ENCODE measurements at regions not wholly inside any gene's neighbourhood (a gene's known extent, or its start where the extent isn't known, plus 50 kb on each side); places are given as distances from the start of the nearest gene placed in this dataset.
"Not testable (repeated sequence)": the region's sequence is repeated elsewhere in the genome, so short reads cannot be mapped to it uniquely, and the experiment has no call there.

GRCh38 chr9:21533597-21533996 is 51.5 kb upstream of the IFNE start:
- peaks cover 4% of the 10 kb centered on the region for H3K36me3 Mint-ChIP-seq (ENCODE audit: unreplicated experiment)

DNA sequence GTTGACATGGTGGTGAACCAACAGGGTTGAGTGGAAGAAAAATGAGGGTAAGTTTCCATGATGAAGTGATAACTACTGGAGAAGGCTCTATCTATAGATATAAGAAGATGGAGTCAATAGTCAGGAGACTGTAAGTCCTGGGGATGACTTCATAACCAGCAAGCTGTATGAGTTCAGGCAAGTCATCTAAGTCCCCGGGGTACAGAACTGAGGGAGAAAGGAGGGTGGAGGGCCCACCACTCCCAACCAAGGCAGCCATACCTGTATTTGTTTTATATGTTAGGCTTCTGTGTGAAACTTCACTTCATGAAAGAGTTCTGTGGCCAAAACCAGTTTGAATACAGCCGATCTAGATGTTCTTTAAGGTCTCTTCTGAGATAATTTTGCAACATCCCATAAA is 53.3 kb upstream of the IFNE start:
- no peak for TF ChIP-seq CTCF (IDR thresholded peaks at IDR 0.05)
- Mint-ChIP-seq H3K9me3 (ENCODE audit: unreplicated experiment) (no peaks in the 10 kb centered on the region), H3K27me3 (ENCODE audit: unreplicated experiment) (no peaks in the 10 kb centered on the region)

More at GRCh38 chr9:21533597-21533996, 51.5 kb upstream of the IFNE start:
- no peaks in the 10 kb centered on the region for H3K27me3 Mint-ChIP-seq (ENCODE audit: unreplicated experiment)
- H3K4me3 Mint-ChIP-seq (ENCODE audit: unreplicated experiment), result no peak overlapping the region
- H3K27ac Mint-ChIP-seq (ENCODE audit: unreplicated experiment), result no peak overlapping the region
- no peak for TF ChIP-seq CTCF (IDR thresholded peaks at IDR 0.05)
- no peaks in the 10 kb centered on the region for H3K4me1 Mint-ChIP-seq (ENCODE audit: unreplicated experiment)
- H3K9me3 Mint-ChIP-seq (ENCODE audit: unreplicated experiment), result peaks cover 6% of the 10 kb centered on the region
- DNase-seq (ENCODE audit: extremely low spot score, unreplicated experiment), result no peak

DNA sequence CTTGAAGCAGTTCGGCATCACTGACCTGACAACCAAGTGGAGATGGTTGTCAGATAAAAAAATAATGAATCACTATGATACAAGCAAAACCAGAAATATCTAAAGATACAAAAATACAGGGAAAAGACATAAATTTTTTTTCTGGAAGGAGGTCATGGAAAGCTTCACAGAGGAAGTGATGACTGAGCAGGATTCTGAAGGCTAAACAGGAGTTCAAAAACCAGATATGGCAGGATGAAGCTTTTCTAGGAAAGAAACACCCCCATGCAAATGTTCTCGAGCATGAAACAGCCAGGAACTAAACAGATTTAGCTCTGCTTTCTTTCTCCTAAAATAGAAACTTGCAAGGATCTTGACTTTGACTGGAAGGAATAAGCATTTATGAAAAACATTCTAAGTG is 60.7 kb upstream of the IFNE start:
- no peaks in the 10 kb centered on the region for H3K9me3 Mint-ChIP-seq (ENCODE audit: unreplicated experiment)
- H3K36me3 Mint-ChIP-seq (ENCODE audit: unreplicated experiment), result no peaks in the 10 kb centered on the region
- no peak for TF ChIP-seq CTCF (IDR thresholded peaks at IDR 0.05)
- peak overlapping the region; percentile 84 for H3K27ac Mint-ChIP-seq (ENCODE audit: unreplicated experiment)
- H3K4me3 Mint-ChIP-seq (ENCODE audit: unreplicated experiment), result peak overlapping the region; percentile 56
- peaks cover 13% of the 10 kb centered on the region for H3K4me1 Mint-ChIP-seq (ENCODE audit: unreplicated experiment)
- no peak for DNase-seq (ENCODE audit: extremely low spot score, unreplicated experiment)
- H3K27me3 Mint-ChIP-seq (ENCODE audit: unreplicated experiment), result no peaks in the 10 kb centered on the region

More for the DNA sequence above, 53.3 kb upstream of the IFNE start:
- no peaks in the 10 kb centered on the region for H3K4me1 Mint-ChIP-seq (ENCODE audit: unreplicated experiment)
- H3K36me3 Mint-ChIP-seq (ENCODE audit: unreplicated experiment), result no peaks in the 10 kb centered on the region
- no peak overlapping the region for H3K4me3 Mint-ChIP-seq (ENCODE audit: unreplicated experiment)
- H3K27ac Mint-ChIP-seq (ENCODE audit: unreplicated experiment), result no peak overlapping the region
- no peak for DNase-seq (ENCODE audit: extremely low spot score, unreplicated experiment)

DNA sequence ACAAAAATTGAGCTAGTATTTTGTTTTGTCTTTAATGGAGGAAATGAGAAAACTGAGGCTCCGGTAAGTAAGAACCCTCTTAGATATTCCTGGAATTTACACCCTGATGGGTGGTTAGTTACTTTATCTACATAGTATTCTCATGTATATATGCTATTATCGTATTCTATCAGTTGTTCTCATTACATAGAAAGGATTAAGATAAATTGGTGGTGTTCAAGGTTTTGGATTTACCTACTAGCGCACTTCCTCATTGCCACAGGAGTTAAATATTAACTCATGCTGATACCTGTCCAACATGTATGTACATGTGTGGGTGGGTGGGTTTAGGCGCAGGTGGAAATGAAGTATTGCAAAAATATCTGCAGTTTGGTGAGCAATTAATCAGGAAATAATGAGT is 61.1 kb upstream of the IFNE start:
- no peaks in the 10 kb centered on the region for H3K9me3 Mint-ChIP-seq (ENCODE audit: unreplicated experiment)
- H3K27ac Mint-ChIP-seq (ENCODE audit: unreplicated experiment), result peak overlapping the region; percentile 84
- H3K4me3 Mint-ChIP-seq (ENCODE audit: unreplicated experiment), result peak overlapping the region; percentile 56

DNA sequence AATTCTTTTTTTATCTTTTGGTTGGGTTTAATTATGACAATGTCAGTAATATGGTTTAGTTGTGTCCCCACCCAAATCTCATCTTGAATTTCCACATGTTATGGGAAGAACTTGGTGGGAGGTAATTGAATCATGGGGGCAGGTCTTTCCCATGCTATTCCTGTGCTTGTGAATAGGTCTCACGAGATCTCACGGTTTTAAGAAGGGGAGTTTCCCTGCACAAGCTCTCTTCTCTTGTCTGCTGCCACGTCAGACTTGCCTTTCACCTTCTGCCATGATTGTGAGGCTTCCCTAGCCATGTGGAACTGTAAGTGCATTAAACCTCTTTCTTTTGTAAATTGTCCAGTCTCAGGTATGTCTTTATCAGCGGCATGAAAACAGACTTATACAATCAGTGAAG is 61.7 kb upstream of the IFNE start:
- H3K4me1 Mint-ChIP-seq (ENCODE audit: unreplicated experiment), result peaks cover 23% of the 10 kb centered on the region
- H3K27me3 Mint-ChIP-seq (ENCODE audit: unreplicated experiment); DNase-seq (ENCODE audit: extremely low spot score, unreplicated experiment); H3K9me3 Mint-ChIP-seq (ENCODE audit: unreplicated experiment); H3K4me3 Mint-ChIP-seq (ENCODE audit: unreplicated experiment); H3K27ac Mint-ChIP-seq (ENCODE audit: unreplicated experiment); H3K36me3 Mint-ChIP-seq (ENCODE audit: unreplicated experiment): not testable (repeated sequence)

More for the DNA sequence above, 61.1 kb upstream of the IFNE start:
- Mint-ChIP-seq H3K27me3 (ENCODE audit: unreplicated experiment) (no peaks in the 10 kb centered on the region), H3K4me1 (ENCODE audit: unreplicated experiment) (peaks cover 17% of the 10 kb centered on the region), H3K36me3 (ENCODE audit: unreplicated experiment) (no peaks in the 10 kb centered on the region)
- DNase-seq (ENCODE audit: extremely low spot score, unreplicated experiment), result no peak
- no peak for TF ChIP-seq CTCF (IDR thresholded peaks at IDR 0.05)

- Mint-ChIP-seq H3K27me3 (ENCODE audit: unreplicated experiment) (no peaks in the 10 kb centered on the region), H3K4me3 (ENCODE audit: unreplicated experiment) (no peak overlapping the region), H3K4me1 (ENCODE audit: unreplicated experiment) (peaks cover 40% of the 10 kb centered on the region), H3K36me3 (ENCODE audit: unreplicated experiment) (no peaks in the 10 kb centered on the region), H3K9me3 (ENCODE audit: unreplicated experiment) (no peaks in the 10 kb centered on the region), H3K27ac (ENCODE audit: unreplicated experiment) (no peak overlapping the region)
- no peak for TF ChIP-seq CTCF (IDR thresholded peaks at IDR 0.05)
- no peak for DNase-seq (ENCODE audit: extremely low spot score, unreplicated experiment)
Observed at GRCh38 chr9:21546949-21547348, 64.8 kb upstream of the IFNE start.
